Activated CD8-positive, alpha-beta memory T cell treated with anti-CD3 and anti-CD28 coated beads for 24 hours (primary cell): ENCODE measurements at regions not wholly inside any gene's neighbourhood (a gene's known extent, or its start where the extent isn't known, plus 50 kb on each side); places are given as distances from the start of the nearest gene placed in this dataset.
"Not testable (repeated sequence)": the region's sequence is repeated elsewhere in the genome, so short reads cannot be mapped to it uniquely, and the experiment has no call there.

Experiments
- DNase-seq: peaks from one replicate; pipeline ENCODE4 v3.0.0-alpha.2; 2020

DNA sequence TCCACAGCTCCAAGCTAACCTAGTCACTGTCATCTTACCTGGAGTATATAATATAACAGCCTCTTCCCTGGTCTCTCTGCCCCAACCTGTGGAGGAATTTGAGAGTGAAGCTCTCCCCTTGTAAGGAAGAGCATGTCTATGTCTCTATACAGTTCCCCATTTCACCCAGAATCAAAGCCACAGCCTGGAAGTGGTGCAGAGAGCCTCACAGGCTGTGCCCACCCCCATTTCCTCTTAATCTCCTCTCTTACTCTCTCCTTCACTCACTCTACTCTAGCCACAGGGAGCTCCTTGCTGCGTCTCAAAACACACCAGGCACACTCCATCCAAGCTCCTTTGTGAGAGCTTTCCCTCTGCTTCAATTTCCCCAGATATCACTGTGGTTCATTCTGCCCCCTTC lies 302.5 kb upstream of the ISX start:
- no peak for DNase-seq

DNA sequence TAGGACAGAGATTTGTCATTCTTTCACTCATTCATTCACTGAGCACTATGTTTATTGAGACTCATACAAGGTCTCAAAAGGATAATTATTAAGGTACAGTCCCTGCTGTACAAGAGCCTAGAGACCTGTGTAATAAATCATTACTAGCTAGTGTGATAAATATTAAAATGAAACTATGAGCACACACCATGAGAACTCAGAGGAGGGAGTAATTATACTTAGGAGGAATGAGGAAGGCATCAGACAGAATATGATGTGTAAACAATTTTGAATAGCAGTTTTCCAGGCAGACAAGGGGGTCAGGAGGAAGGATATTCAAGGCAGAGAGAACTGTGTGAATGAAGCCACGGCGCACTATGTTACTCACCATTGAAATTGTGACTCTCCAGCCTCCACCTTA lies 300.8 kb upstream of the ISX start:
- no peak for DNase-seq

- DNase-seq = no peak
Observed at GRCh38 chr22:34769361-34769760, 296.6 kb upstream of the ISX start.

DNA sequence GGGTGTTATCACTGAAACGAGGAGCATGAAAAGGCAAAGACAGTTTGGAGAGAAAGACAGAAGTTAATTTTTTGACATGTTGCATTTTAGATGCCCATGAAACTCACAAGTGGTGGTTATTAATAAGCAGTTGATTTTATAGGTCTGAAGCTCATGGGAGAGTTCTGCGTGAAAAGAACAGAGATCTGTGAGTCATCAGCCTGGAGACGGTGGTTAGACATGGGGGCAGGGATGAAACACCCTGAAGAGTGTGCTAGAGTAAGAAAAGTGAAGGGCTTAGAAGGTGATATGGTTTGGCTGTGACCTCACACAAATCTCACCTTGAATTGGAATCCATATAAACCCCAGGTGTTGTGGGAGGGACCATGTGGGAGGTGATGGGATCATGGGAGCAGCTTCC lies 289.1 kb upstream of the ISX start:
- DNase-seq = no peak

- DNase-seq = no peak
Observed at GRCh38 chr22:34781681-34782080, 284.3 kb upstream of the ISX start.

GRCh38 chr22:34783436-34783835 lies 282.5 kb upstream of the ISX start:
- DNase-seq = no peak

GRCh38 chr22:34784056-34784455 lies 281.9 kb upstream of the ISX start:
- DNase-seq = no peak

DNA sequence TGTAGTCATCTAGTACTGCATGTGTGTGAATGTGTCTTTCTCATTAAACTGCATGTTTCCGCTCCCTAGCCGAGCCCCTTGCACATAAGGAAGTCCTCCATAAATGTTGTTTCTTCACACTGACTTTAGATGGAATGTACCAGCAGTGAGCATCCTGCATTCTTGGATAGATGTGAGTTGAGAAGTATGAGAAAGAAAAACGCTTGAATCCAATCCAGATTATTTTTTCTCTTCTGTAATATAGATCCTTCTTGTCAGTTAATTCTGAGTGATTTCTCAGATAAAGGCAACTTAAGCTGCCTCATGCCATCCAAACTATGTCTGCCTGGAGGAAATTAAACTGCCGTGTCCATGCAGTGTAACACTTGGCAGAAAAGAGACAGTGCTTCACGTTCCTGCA lies 268.1 kb upstream of the ISX start:
- no peak for DNase-seq

GRCh38 chr22:34798605-34799004 lies 267.4 kb upstream of the ISX start:
- no peak for DNase-seq

DNA sequence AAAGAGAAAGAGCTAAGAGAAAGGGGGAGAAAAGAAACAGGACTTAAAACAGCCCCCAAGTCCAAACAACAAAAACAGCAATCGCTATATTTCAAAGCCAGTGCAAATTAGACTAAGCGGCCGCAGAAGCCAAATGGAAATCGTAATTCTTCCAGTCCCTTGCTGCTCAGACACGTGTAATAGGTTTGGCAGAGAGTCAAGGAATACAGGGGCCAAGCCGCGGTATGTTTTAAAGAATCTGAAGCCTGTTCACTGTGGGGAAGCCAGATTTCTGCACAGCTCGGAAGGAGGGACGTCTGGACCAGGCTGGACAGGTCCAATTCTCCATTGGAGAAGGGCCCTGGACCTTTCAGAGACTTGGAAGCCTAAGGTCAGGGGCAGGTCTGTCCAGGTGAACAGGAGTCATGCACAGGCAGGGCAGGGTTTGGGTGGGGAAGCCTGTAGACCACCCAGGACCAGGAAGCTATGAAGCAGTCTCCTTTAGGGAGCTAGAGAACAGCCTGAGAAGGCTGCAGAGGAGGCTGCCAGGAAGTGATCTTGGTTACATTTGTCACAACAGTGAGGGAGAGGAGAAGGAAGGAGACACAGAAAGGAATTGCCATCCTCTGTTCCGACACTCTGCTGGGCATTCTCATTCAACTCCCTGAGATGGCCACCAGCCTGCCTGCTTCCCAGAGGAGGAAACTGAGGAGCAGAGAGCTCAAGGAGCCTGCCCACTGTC lies 265.5 kb upstream of the ISX start:
- DNase-seq = no peak

- DNase-seq = no peak
Observed at GRCh38 chr22:34801221-34801620, 264.7 kb upstream of the ISX start.

DNA sequence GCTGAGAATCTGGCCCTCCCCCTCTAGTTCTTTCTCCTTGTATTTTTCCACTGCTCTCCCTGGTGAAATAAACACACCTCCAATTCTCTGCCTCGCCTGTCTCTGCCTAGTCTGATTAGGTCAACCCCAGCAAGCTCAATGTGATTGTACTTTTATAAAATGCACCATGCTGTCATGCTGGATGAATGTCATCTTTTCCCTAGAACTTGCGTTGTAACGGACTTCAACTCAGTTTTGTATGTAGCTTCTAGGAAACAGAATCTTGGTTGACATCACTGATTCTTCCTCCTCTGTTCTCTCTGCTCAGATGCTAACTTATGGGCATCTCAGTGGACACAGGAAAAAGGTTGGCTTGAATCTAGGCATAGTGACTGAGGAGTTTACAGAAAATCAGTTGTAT lies 261.9 kb upstream of the ISX start:
- no peak for DNase-seq

DNA sequence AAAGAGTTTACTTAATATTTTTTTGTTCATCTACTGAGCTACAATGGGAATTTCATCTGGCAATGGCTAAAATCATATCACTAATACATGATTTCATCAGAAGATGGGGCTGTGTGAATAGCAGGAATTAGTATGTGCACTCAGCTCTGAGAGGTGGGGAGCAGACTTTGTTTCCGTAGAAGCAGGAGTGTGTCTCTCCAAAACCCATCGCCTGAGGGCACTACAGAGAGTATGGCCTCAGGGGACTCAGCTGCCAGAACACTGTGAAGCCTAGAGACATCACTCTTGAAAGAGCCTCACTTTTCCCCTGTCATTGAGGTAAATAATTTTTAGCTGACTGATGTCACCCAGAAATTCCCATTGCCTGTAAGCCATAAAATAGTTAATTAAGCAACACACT lies 261.4 kb upstream of the ISX start:
- no peak for DNase-seq

GRCh38 chr22:34805771-34806170 lies 260.2 kb upstream of the ISX start:
- DNase-seq = no peak

DNA sequence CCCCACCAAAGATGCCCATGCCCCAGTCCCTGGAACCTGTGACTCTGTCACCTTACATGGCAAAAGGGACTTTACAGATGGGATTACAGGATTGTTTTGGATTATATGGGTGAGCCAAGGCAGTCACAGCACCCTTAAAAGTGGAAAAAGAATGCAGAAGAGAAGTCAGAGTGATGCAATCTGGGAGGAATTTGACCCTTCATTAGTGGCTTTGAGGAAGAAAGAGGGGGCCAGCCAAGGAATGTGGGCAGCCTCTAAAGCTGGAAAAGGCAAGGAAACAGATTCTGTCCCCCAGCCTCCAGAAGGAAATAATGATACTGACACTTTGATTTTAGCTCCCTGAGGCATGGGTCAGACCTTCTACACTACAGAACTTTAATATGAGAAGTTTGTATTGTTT lies 257.3 kb upstream of the ISX start:
- DNase-seq = no peak

- DNase-seq = no peak
Observed at GRCh38 chr22:34812631-34813030, 253.3 kb upstream of the ISX start.

GRCh38 chr22:34814260-34815025 lies 251.5 kb upstream of the ISX start:
- DNase-seq = no peak

DNA sequence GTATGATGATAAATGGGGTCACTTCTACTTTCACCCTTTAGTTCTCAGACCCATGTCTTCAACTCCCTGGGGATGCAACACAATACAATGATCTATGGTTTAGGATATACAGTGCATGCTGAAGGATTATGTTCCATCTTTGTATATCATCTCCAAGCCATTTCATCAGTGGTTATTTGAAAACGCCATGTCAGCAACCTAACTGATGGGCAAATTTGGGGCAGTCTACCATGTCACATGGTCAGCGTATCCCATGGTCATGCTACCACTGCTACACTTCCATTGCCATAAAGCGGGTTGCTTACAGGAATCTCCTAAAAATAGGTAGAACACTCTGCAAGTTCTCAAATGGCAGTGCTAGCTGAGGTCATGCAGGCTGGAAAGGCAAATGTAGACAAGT lies 236.5 kb upstream of the ISX start:
- DNase-seq = no peak

GRCh38 chr22:34834059-34834458 lies 231.9 kb upstream of the ISX start:
- DNase-seq = no peak

- not testable (repeated sequence) for DNase-seq
Observed at GRCh38 chr22:34834541-34834940, 231.4 kb upstream of the ISX start.

DNA sequence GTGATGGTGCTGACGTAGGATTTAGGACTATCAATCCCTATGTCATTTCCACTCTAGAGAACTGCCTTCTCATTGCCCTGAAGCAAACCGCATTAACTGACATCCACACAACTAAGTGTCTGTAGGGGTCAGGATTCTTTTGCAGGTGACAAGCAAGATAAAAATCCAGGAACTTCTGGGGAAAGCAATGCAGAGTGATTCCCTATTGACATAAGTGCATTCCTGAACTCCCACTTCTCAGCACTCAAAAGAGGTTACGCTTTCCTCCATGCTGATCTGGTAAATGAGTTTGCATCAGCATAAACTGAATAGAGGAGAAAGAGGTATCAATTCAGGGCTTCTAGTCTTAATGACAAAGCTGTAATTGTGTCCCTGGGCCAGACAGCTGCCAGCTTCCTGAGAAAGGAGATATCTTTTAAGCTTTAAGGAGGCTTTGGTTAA lies 224.6 kb upstream of the ISX start:
- DNase-seq = no peak

- no peak for DNase-seq
Observed at GRCh38 chr22:34841911-34842310, 224.0 kb upstream of the ISX start.

DNA sequence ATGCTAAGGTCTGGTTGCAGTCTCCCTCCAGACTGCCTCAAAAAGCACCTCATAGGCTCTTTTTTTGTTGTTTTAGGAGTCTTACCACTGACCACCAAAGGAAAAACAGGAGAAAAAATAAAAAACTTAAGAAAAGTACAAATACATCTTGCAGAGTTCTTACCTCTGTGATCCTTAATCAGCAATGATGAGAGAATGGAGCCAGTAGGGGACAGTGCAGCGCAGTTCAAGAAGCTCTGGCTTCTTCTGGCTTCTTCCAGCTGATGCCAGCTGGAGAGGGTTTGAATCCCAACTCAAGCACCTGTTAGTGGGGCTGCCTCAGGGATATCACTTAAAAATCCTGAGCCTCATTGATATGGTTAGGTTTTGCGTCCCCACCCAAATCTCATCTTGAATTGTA lies 223.3 kb upstream of the ISX start:
- no peak for DNase-seq

GRCh38 chr22:34843743-34844142 lies 222.2 kb upstream of the ISX start:
- DNase-seq = not testable (repeated sequence)

GRCh38 chr22:34845391-34845790 lies 220.6 kb upstream of the ISX start:
- DNase-seq = no peak
